ENCODE measurements at regions not wholly inside any gene's neighbourhood (a gene's known extent, or its start where the extent isn't known, plus 50 kb on each side); places are given as distances from the start of the nearest gene placed in this dataset.

GRCh38 chr2:19504400-19505198, 146.2 kb upstream of the OSR1 start:
- DNase-seq, result no peak

GRCh38 chr2:19503915-19504314, 145.5 kb upstream of the OSR1 start:
- no peak for DNase-seq

- no peak for DNase-seq
Observed at GRCh38 chr2:19503406-19503805, 145.0 kb upstream of the OSR1 start.

- DNase-seq, result no peak
Observed at GRCh38 chr2:19500126-19500525, 141.7 kb upstream of the OSR1 start.

- DNase-seq, result no peak
Observed at GRCh38 chr2:19496646-19497045, 138.2 kb upstream of the OSR1 start.

GRCh38 chr2:19494241-19494640, 135.8 kb upstream of the OSR1 start:
- no peak for DNase-seq

GRCh38 chr2:19491796-19492195, 133.4 kb upstream of the OSR1 start:
- DNase-seq, result no peak

GRCh38 chr2:19490846-19491435, 132.5 kb upstream of the OSR1 start:
- DNase-seq, result no peak

- no peak for DNase-seq
Observed at GRCh38 chr2:19488009-19488691, 129.7 kb upstream of the OSR1 start.

- no peak for DNase-seq
Observed at GRCh38 chr2:19484736-19485135, 126.3 kb upstream of the OSR1 start.

GRCh38 chr2:19480673-19481072, 122.2 kb upstream of the OSR1 start:
- no peak for DNase-seq

- DNase-seq, result no peak
Observed at GRCh38 chr2:19479666-19480065, 121.2 kb upstream of the OSR1 start.

GRCh38 chr2:19478409-19478808, 120.0 kb upstream of the OSR1 start:
- DNase-seq, result no peak

- no peak for DNase-seq
Observed at GRCh38 chr2:19476327-19476726, 117.9 kb upstream of the OSR1 start.

- DNase-seq, result peak in 6 of 56 donors; percentile 6 to 30 (median 9)
Observed at GRCh38 chr2:19474128-19474527, 115.7 kb upstream of the OSR1 start.

- DNase-seq, result no peak
Observed at GRCh38 chr2:19473350-19473749, 114.9 kb upstream of the OSR1 start.

- no peak for DNase-seq
Observed at GRCh38 chr2:19472391-19472978, 114.1 kb upstream of the OSR1 start.

- no peak for DNase-seq
Observed at GRCh38 chr2:19471491-19471890, 113.1 kb upstream of the OSR1 start.

GRCh38 chr2:19465978-19466377, 107.6 kb upstream of the OSR1 start:
- DNase-seq, result no peak

- DNase-seq, result no peak
Observed at GRCh38 chr2:19462256-19462645, 103.8 kb upstream of the OSR1 start.

GRCh38 chr2:19461504-19462255, 103.3 kb upstream of the OSR1 start:
- no peak for DNase-seq

- no peak for DNase-seq
Observed at GRCh38 chr2:19460761-19461160, 102.3 kb upstream of the OSR1 start.

All from nucleus accumbens (tissue), 56 donors.